NB4 (cell line): ENCODE measurements at regions not wholly inside any gene's neighbourhood (a gene's known extent, or its start where the extent isn't known, plus 50 kb on each side); places are given as distances from the start of the nearest gene placed in this dataset.

ENCODE experiments used
- CTCF ChIP-seq: IDR thresholded peaks from one replicate; pipeline ENCODE4 v1.5.1; 2012; ENCODE audit warnings: low read depth, low read length
- MAX ChIP-seq: IDR thresholded peaks from 2 replicates; pipeline ENCODE4 v1.6.1; 2011; ENCODE audit warnings: low read depth, low read length
- MYC ChIP-seq: IDR thresholded peaks from 2 replicates; pipeline ENCODE4 v1.6.1; 2011; ENCODE audit warnings: low read depth, low read length
- POLR2A ChIP-seq: IDR thresholded peaks from 2 replicates; pipeline ENCODE4 v1.6.1; 2011; ENCODE audit warnings: mild to moderate bottlenecking; ENCODE audit not compliant: insufficient read length; ENCODE audit errors: extremely low read depth

- TF ChIP-seq CTCF (no peak), POLR2A (no peak), MYC (no peak), MAX (no peak)
Observed at GRCh38 chr11:22472306-22472705, 134.1 kb downstream of the SLC17A6 start.
